Frontal cortex (tissue), 1 donor: ENCODE measurements at regions not wholly inside any gene's neighbourhood (a gene's known extent, or its start where the extent isn't known, plus 50 kb on each side); places are given as distances from the start of the nearest gene placed in this dataset. TPM values are rescaled to one million over a fixed set of nuclear protein-coding genes. Genes with fewer than 3 reads are reported as not detected.

Source experiments
- small RNA-seq: library from RNA; depleted of rRNA; stranded (forward); fragments of <200 nt; gene quantifications from one replicate; pipeline ENCODE3, GENCODE V24; 2014

Small RNA genes in the stretch of these regions (small RNA-seq; reads per million reads assigned to genes)
- gene RNU6-1145P: not detected
- not detected for gene RPS29P10
